Mucosa of rectum (tissue), 2 donors: ENCODE measurements at regions not wholly inside any gene's neighbourhood (a gene's known extent, or its start where the extent isn't known, plus 50 kb on each side); places are given as distances from the start of the nearest gene placed in this dataset.
"Not testable (repeated sequence)": the region's sequence is repeated elsewhere in the genome, so short reads cannot be mapped to it uniquely, and the experiment has no call there.

ENCODE experiments used
- H3K27ac ChIP-seq, 2 donors: one replicate each; pipeline ENCODE4 v1.7.0; 2013; ENCODE audit warnings: inconsistent platforms in 2 of 2, low read depth in 2 of 2, low read length in 2 of 2
- H3K27me3 ChIP-seq, 2 donors: one replicate each; pipeline ENCODE4 v1.7.0; 2013; ENCODE audit warnings: low read length in 2 of 2; ENCODE audit not compliant: control insufficient read depth in 2 of 2, insufficient read depth in 2 of 2
- H3K36me3 ChIP-seq, 2 donors: one replicate each; pipeline ENCODE4 v1.7.0; 2013; ENCODE audit warnings: low read length in 2 of 2; ENCODE audit not compliant: control insufficient read depth in 2 of 2, insufficient read depth in 2 of 2
- H3K4me1 ChIP-seq, 2 donors: one replicate each; pipeline ENCODE4 v1.7.0; 2013; ENCODE audit warnings: low read length in 2 of 2, mild to moderate bottlenecking in 1 of 2; ENCODE audit not compliant: control insufficient read depth in 2 of 2, insufficient read depth in 2 of 2
- H3K4me3 ChIP-seq, 2 donors: one replicate each; pipeline ENCODE4 v1.7.0; 2013; ENCODE audit warnings: low read length in 2 of 2
- H3K9ac ChIP-seq, 2 donors: one replicate each; pipeline ENCODE4 v1.7.0; 2013; ENCODE audit warnings: low read length in 2 of 2, low read depth in 1 of 2, mild to moderate bottlenecking in 1 of 2
- H3K9me3 ChIP-seq, 2 donors: one replicate each; pipeline ENCODE4 v1.7.0; 2013; ENCODE audit warnings: low read length in 2 of 2; ENCODE audit not compliant: control insufficient read depth in 2 of 2
- donor health status: healthy.
- donor health status: Normal muscosa, but diverticular disease.

GRCh38 chr13:79621449-79621848, 140.5 kb downstream of the NDFIP2 start:
- no peak overlapping the region for H3K27ac ChIP-seq
- no peaks in the 10 kb centered on the region for H3K9me3 ChIP-seq
- no peak overlapping the region for H3K9ac ChIP-seq
- no peaks in the 10 kb centered on the region for H3K4me1 ChIP-seq
- no peak overlapping the region for H3K4me3 ChIP-seq
- no peaks in the 10 kb centered on the region for H3K27me3 ChIP-seq
- no peaks in the 10 kb centered on the region for H3K36me3 ChIP-seq

GRCh38 chr13:79614250-79614918, 133.4 kb downstream of the NDFIP2 start:
- no peaks in the 10 kb centered on the region for H3K36me3 ChIP-seq
- H3K4me1 ChIP-seq = no peaks in the 10 kb centered on the region
- H3K4me3 ChIP-seq = no peak overlapping the region
- no peaks in the 10 kb centered on the region for H3K27me3 ChIP-seq
- H3K9me3 ChIP-seq = no peaks in the 10 kb centered on the region
- no peak overlapping the region for H3K27ac ChIP-seq
- H3K9ac ChIP-seq = no peak overlapping the region

GRCh38 chr13:79612604-79613003, 131.6 kb downstream of the NDFIP2 start:
- Histone ChIP-seq H3K9ac (no peak overlapping the region), H3K36me3 (no peaks in the 10 kb centered on the region), H3K4me3 (no peak overlapping the region), H3K9me3 (no peaks in the 10 kb centered on the region), H3K27me3 (no peaks in the 10 kb centered on the region), H3K27ac (no peak overlapping the region), H3K4me1 (no peaks in the 10 kb centered on the region)

GRCh38 chr13:79607895-79608294, 126.9 kb downstream of the NDFIP2 start:
- not testable (repeated sequence) for H3K9me3 ChIP-seq, H3K4me1 ChIP-seq, H3K27me3 ChIP-seq, H3K9ac ChIP-seq, H3K36me3 ChIP-seq, H3K4me3 ChIP-seq, H3K27ac ChIP-seq
